GM19025 (cell line): ENCODE measurements at regions not wholly inside any gene's neighbourhood (a gene's known extent, or its start where the extent isn't known, plus 50 kb on each side); places are given as distances from the start of the nearest gene placed in this dataset.
"Not testable (repeated sequence)": the region's sequence is repeated elsewhere in the genome, so short reads cannot be mapped to it uniquely, and the experiment has no call there.

Source experiments
- ATAC-seq: cut with Tn5 transposase; IDR thresholded peaks from one replicate; pipeline ENCODE4 v1.9.1; 2021; ENCODE audit warnings: mild to moderate bottlenecking, low read depth, moderate library complexity; ENCODE audit not compliant: unreplicated experiment

DNA sequence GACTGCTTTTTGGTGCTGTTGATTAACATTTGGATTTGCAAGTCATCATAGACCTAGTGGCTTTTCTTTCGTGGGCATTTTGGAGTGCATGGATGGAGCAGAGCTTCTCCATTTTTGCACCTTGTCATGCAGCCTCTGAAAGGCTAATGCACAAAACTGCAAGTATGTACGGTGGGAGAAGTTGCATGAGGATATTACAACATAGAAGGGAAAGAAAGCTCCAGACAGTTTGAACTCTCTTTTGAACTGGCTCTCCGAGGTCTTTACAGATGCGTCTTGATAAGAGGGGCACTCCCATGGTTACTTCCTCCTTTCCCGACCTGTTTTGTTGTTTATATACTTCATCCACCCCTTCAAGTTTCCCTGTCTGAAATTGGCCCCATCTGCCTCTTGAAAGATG lies 147.1 kb upstream of the GBE1 start:
- ATAC-seq: no peak

DNA sequence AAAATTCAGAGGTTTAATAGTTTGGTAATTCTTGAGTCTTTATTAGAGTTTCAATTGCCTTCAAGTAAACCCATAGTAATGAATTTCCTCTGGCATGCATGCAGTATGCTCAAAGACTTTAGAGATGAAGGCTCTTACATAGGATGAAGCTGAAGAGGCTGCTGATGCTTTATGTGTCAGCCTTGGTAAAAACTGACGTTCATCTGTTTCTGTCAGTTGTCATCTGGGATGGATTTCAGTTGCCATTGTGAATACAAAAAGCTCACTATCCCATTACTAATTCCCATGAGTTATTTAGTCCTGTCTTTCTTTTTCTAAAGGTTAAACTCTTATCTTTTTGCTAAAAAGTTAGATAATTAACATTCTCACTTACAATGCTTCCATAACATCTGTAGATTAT lies 136.9 kb upstream of the GBE1 start:
- ATAC-seq: no peak

DNA sequence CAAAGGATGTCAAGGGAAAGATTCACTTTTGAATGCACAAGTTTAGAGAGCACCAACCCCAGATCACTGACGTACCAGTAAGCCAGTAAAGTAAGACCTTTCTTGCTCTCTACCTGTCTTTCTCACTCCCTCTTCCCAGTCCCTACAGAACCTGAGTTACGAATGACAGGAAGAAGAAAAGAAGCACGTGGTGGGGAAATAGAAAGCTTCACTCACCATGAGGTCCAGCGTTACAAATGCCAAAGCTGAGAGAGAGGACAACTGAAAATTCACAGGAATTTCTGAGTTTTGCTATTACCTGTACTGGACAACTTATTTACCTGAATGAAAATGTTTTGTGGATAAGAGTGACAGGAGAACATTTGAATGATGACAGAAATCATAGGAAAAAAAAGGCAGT lies 133.2 kb upstream of the GBE1 start:
- no peak for ATAC-seq

DNA sequence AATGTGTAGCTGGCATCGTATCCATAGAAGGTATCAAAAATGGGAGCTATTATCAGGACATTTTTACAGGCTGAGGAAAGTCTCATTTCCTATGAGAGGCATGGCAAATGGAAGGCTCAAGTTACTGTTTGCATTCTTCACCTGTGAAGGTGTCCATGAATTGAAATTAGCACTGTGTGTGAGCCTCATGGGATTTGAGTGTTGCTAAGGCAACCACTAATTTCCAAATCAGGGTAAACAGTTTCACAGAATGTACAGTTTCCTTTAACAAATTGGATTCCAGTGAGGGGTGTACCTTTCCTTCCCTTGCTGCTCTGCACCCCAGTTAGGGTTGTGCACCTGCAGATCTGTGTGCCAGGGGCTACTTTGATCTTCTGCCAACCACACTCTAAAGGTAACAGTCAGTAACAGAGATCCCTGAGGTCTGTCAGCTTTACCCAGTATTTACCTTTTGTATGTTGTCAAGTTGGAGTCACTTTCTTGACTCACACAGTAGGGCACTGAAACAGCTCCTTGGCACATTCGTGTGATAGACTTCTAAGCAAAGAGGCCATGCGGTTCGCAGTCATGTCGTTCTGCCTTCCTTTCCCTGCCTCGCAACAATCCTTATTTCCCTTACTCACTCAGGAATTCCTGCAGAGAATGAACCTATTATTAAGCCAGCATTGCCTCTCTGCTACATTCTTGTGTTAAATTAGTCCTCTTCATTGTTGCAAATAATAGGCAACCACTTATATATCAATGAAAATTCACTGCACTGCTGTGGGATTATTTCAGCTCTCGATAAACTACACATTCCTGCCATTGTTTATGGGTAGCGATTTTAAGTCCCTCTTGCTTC lies 129.8 kb upstream of the GBE1 start:
- no peak for ATAC-seq

DNA sequence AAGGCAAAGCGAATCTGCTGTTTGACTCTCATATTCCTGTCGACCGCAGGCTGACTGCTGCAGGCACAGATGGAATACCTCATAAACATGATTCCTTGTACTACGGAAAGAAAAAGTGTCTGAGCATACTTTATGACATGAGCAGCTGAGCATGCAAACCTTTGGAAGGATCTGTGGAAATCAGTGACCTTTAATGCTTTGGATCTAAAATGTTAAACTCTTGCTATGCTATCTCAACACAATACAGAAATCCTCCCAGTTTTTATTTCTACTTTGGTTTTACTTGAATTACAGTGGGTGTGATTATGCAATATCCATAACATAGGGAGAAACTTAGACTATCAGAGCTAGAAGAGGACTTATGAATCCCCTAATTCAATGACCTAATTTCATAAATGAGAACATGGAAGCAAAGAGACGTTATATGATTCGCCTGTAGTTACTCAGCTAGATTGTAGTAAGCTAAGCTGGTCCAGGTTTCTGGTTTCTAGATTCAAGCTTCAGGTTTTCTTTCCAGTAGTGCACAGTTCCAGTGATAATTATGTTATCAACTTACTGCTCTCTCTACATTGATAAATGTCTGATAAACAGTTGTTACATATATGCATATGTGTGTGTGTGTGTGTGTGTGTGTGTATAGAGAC lies 127.6 kb upstream of the GBE1 start:
- no peak for ATAC-seq

DNA sequence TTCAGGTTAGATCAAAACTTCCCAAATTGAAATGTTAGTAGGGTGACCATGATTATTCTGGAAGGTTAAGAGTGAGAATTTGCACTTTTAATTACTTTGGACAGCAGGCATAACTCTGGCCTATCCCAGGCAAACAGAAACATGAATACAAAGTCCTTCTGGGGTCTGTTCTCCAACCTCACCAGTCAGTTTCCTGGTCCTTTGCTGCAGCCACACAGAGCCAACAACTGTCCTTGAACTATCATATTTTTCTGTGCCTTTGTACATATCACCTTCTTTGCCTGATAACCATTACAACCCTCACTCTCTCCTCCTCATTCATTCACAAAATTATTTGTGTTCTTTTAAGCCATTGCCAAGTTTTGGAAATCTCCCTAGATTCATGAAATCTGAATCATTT lies 126.0 kb upstream of the GBE1 start:
- ATAC-seq: no peak

DNA sequence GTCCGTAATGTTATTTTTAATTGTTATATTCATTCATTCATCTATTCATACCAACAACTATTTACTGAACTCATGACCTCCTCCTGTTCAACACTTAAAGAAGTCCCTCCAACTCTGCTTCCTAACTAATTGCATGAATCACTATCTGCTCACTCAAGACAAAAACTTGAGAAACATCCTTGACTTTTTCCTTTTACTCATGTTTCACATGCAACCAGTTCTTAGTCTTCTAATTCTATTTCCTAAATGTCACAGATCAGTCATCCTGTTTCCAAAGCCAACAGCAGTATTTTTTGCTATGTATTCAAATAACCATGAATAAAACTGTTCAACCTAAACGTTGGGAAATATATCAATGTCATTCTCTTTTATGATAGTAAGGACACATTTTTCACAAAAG lies 124.6 kb upstream of the GBE1 start:
- ATAC-seq: no peak

DNA sequence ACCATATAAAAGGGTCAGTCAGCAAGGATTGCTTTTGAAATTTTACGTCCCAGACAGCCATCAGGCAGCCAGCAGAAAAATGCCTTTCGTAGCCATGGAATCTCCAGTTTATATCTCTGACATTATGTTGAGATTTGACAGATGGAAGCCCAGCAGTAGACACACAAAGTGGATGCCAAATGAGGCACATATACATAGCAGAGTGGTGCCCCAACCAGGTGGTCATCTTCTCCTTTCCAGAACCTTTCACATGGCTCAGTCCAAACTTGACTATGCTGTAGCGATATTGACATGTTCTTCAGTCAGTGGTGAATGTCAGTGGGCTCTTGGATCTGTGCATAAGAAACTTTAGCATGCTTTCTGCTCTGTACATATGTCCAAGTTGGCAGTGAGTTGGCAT lies 123.3 kb upstream of the GBE1 start:
- ATAC-seq: no peak

DNA sequence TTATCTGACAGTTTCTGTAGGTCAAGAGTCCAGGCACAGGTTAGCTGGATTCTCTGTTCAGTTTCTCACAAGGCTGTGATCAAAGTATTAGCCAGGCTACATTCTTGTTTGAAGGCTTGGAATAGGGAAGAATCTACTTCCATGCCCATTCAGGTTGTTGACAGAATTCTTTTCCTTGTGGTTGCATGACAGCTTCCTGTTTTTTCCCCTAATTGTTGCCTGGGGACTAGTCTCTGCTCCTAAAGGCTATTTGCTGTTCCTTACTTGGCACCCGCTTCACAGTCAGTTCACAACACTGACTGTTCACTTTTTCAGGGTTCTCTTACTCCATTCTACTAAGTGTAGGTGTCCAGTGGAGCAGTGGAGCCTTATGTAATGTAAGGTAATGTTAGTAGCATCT lies 115.4 kb upstream of the GBE1 start:
- no peak for ATAC-seq

DNA sequence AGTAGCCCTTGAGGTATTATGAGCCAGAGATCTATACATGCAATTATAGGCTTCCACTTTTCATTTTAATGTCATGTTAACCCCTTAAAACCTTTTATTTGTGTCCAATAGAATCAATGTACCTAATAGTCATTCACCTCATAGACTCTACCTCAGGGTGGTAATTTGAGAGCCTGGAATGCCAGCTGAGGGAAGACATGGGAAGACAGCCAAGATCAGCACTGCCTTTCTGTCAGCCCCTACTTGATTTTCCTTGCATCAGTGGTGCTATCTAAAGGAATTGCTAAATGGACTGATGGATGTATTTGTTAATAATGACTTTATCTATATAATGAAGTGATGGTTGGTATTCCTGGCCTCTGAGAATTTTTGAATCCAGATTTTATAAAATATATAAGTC lies 113.3 kb upstream of the GBE1 start:
- ATAC-seq: no peak

DNA sequence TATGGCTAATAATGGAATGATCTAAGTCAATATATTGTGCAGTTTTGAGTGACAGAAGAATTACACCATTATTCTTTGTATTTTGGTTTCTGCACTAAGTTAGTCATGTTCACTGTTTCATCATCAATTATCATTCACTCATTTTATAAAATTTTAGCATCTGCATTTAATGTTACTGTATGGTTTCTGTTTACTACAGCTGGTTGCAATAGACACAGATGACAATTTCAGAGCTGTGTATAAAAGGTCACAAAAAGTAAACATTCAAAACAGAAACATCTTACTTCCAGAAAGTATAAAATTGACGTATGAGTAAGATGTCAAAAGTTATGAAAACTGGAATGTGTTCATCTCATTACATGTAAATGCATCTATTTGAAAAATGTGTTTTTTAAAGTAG lies 111.1 kb upstream of the GBE1 start:
- no peak for ATAC-seq

DNA sequence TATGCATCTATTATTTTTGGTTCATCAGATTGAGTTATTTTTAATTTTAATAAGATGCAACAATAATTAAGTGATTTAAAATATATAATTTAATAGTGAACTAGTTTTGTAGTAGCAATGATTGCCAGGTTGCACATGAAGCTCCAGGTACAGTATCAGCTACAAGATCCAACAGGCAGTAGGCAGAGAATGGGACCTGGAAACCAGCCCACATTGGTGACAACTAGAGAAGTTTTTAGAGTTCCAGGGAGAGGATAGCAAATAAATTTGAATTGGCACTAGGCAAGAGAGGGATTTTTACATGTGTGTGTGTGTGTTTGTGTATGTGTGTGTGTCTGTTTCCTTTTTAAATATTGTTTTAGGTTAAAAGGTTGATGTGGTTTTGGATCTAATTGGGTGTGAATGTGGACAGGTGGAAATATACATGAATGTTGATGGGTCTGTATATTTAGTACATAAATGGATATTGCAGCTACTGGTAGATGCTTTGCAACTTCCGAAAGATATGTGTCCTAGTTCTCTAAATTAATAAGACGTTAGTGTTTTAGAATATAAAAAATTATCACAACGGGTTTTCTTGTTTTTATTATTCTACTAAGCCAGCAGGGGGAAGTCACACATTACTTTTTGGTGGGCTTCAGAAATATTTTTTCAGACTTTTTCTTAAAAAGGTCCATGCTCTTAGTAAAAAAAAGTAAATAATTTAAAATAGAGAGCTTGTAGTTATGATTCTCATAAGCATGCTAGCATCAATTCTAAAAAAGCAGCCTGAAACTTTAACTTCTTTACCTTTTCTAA lies 110.1 kb upstream of the GBE1 start:
- no peak for ATAC-seq

DNA sequence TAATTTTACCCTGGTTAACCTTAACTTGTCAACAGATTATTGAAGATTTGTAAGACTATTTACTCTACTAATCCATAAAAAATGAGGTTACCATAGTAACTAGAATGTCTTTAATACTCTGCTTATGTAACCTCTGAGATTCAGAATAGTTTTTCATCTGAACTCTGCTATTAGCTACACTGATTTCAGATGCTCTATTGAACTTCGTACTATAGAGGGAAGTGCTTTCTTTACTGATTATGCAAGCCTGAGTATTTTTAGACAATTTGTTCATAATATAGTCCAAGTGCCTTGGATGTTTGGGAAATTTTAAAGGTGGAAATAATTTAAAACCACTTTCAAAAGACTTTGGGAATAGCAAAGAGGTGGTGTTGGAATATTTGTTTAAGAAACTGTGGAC lies 107.9 kb upstream of the GBE1 start:
- ATAC-seq: no peak

DNA sequence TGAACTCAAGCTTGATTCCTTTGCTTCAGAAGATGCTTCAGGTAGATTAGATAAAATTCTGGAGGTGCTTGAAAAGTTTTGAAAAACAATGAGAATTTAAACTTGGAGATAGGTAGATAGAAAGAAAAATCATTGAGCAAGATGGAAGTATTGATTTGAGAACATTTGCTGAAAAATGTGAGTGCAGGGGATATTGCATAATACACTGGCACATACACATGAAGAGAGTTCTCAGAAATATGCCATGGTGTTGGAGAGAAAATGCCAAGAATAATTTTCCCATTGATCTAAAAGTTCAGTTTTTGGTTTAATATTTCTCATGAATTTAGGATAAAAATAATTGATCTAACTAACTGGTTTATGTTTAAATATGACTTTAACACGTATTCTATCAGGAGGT lies 107.2 kb upstream of the GBE1 start:
- ATAC-seq: no peak

DNA sequence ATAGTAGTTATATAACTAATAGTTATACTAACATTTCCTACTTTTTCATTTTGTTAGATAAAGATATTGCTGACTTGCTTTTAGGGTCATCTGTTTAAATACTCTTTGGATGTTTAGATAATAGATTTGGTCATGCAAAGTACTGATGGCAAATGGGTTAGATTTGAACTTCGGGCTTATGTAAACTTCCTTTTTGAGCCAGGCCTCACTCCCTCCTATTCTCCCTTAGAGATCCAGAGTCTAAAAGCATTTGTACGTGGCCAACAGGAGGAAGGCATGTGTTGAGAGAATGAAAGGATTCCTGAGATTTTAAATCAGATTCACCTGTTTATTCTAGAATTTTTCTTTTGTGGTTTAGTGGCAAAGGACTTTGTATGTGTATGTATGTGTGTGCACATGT lies 106.4 kb upstream of the GBE1 start:
- no peak for ATAC-seq

DNA sequence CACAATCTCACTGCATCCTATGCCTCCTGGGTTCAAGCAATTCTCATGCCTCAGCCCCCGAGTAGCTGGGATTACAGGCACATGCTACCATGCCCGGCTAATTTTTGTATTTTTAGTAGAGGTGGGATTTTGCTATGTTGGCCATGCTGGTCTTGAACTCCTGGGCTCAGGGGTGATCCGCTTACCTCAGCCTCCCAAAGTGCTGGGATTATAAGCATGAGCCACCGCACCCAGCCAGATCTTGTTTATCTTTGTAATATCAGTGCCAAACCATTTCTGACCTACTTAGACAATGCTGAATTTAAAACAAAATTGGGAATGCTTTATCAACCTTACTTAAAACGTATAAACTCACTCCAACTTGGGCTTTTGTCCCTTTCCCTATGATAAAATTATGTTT lies 103.7 kb upstream of the GBE1 start:
- not testable (repeated sequence) for ATAC-seq

DNA sequence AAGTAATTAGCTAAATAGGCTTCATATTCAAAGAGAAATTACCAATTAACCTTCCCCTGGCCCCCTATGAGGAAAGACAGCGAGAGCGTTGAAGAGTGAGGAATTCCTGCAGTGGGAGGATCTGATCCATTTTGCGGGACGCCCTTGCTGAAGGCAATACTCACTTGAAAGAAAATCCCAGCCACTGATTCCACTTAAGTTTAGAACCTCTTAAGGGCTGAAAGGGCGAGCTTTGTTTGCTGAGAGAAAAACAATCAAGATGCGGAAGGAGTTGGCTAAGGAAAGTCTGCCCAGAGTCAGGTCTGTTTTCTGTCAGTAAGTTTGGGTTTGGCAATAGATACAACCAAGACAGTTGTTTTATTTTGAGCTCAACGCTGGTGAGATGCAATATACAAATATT lies 102.8 kb upstream of the GBE1 start:
- no peak for ATAC-seq

DNA sequence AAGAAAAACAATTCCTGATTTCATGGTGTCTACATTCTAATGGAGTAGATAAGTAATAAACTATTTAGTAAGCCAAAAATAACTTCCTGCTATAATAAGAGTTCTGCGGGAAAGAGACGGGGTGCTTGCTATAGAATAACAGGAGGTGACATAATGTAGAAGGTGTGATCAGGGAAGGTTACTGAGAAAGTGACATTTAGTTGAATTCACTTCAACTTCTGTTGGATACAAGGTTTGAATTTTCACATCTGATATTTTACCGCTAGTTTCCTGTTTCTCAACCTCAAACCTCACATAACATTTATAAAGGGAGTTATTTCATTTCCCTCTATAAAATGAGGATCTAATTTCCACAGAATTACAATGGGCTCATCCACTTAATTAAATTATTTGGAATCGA lies 102.3 kb upstream of the GBE1 start:
- ATAC-seq: no peak

DNA sequence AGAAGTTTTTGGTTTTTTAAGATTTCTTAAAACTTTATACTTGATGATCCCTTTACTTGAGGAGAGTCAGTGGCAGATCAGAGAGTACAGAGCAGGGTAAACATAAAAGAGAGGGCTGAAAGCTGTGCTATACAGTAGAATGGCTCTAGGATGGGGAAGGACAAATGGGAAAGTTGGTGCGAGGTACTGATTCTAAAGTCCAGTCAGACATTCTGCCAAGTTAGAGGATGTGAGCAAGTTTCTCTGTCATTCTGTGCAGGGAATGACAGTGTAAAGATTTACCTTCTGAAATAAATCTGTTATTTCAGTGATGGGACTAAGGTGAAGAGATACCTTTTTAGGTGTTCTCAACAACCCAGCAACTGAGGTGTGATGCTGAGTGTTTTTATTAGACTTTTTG lies 100.1 kb upstream of the GBE1 start:
- ATAC-seq: no peak

DNA sequence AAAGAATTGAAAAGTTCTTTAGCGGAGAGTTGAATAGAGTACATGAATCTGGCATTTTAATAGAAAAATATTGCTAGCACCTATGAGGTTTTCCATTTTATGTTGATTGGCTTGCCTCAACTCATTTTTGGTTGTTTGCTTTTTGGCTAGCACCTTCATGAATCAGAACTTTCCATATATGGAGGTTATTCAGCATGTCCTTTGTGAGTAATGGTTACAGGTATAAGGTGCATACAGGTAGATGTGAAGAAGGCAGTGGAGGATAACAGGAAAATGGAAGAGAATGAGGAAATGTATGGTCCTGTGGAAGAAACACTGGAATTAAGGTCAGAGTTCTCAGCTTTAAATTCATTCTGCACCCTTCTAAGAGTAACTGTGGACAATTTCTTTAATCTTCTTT lies 98.1 kb upstream of the GBE1 start:
- no peak for ATAC-seq

DNA sequence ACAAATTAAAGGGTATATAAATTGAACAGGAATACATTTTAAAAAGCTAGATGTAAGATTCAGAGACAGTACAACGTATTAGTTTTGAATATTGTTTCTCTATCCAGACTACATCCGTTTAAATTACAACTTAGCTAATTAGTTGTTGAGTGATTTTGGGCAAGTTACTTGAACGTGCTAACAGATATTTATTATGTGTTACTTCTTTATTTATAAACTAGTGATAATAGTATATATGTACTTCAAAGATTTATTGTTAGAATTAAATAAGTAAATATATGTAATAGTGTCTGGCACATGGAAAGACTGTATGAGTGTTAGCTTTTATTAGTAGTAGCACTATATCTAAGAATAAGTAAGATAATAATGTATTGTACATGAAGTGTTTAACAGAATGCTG lies 92.0 kb upstream of the GBE1 start:
- no peak for ATAC-seq

DNA sequence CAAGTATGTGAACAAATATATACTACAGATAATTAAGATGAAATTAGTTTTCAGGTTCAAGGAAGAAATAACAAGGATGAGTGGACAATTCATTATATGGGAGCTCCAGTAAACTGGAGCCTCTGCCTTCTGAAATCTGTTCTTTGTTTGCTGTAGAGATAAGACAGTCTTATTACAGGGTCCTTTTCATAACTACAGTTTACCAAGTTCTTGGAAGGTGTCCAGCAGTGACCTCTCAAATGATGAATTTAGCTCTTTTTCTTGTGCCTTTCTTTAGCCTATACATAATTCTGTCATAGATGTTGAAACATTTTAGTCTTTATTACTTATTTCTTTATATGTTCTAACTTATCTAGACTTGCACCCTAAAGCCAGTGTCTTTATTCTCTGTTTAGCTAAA lies 89.7 kb upstream of the GBE1 start:
- ATAC-seq: no peak
